CD4-positive, alpha-beta T cell (primary cell): ENCODE measurements at regions not wholly inside any gene's neighbourhood (a gene's known extent, or its start where the extent isn't known, plus 50 kb on each side); places are given as distances from the start of the nearest gene placed in this dataset.

Experiments
- ATAC-seq: fragments of 200-7000 bp; cut with Tn5 transposase; one replicate; pipeline ENCODE4 v1.10.0; 2022; ENCODE audit warnings: mild to moderate bottlenecking; ENCODE audit not compliant: poor library complexity
- CTCF ChIA-PET: fragments of 350-600 bp; sonication (Branson Sonifier 250); formaldehyde crosslinking; loops from one replicate; lab custom pipeline; 2021; ENCODE audit warnings: antibody characterized with exemption, inconsistent platforms; lab: Charles Lee
- POLR2A ChIA-PET: fragments of 350-600 bp; sonication (Branson Sonifier 250); formaldehyde crosslinking; loops from one replicate; lab custom pipeline; 2021; ENCODE audit warnings: antibody characterized with exemption, inconsistent platforms; lab: Charles Lee
- DNase-seq, 14 experiments: peaks; one replicate each; pipeline ENCODE4 v3.0.0-alpha.2; 2013 to 2020; ENCODE audit warnings: mixed read lengths in 2 of 14
- H3K27ac ChIP-seq, 2 donors: one replicate each; pipeline versions ENCODE4 v1.5.1 to v1.7.0; 2013; ENCODE audit warnings: low read length in 2 of 2, low read depth in 1 of 2, mild to moderate bottlenecking in 1 of 2
- H3K27me3 ChIP-seq, 2 experiments: 1 replicate in 1 of 2; 2 replicates in 1 of 2; pipeline versions ENCODE4 v1.6.1 to v1.7.0; 2013; ENCODE audit warnings: low read length in 2 of 2, control low read depth in 1 of 2, mild to moderate bottlenecking in 1 of 2, moderate library complexity in 1 of 2; ENCODE audit not compliant: insufficient read depth in 2 of 2, control insufficient read depth in 1 of 2
- H3K36me3 ChIP-seq: one replicate; pipeline ENCODE4 v1.6.1; 2013; ENCODE audit warnings: low read length, control low read depth; ENCODE audit not compliant: insufficient read depth
- H3K4me1 ChIP-seq: one replicate; pipeline ENCODE4 v1.6.1; 2013; ENCODE audit warnings: low read length, control low read depth; ENCODE audit not compliant: insufficient read depth
- H3K4me3 ChIP-seq: one replicate; pipeline ENCODE4 v1.5.1; 2013; ENCODE audit warnings: mild to moderate bottlenecking, low read length, moderate library complexity
- H3K9me3 ChIP-seq, 2 experiments: 1 replicate in 1 of 2; 2 replicates in 1 of 2; pipeline versions ENCODE4 v1.6.1 to v1.7.0; 2013; ENCODE audit warnings: low read length in 2 of 2, mild to moderate bottlenecking in 2 of 2, control low read depth in 1 of 2, moderate library complexity in 1 of 2; ENCODE audit not compliant: control insufficient read depth in 1 of 2, insufficient read depth in 1 of 2
- H3K27ac Mint-ChIP-seq: one replicate; pipeline ENCODE4 v1.8.0; 2020; ENCODE audit warnings: mixed read lengths
- H3K27me3 Mint-ChIP-seq: one replicate; pipeline ENCODE4 v1.8.0; 2021; ENCODE audit warnings: mixed read lengths
- H3K36me3 Mint-ChIP-seq: one replicate; pipeline ENCODE4 v1.8.0; 2021; ENCODE audit warnings: low read depth, mixed read lengths
- H3K4me1 Mint-ChIP-seq: one replicate; pipeline ENCODE4 v1.8.0; 2021; ENCODE audit warnings: low read depth, mixed read lengths
- H3K4me3 Mint-ChIP-seq: one replicate; pipeline ENCODE4 v1.8.0; 2020; ENCODE audit warnings: mild to moderate bottlenecking, mixed read lengths
- H3K9me3 Mint-ChIP-seq: one replicate; pipeline ENCODE4 v1.8.0; 2020; ENCODE audit warnings: mixed read lengths
- intact Hi-C, 2 experiments: fragments of 100-400 bp; cut with DNase I in 1 of 2; cut with micrococcal nuclease in 1 of 2; formaldehyde crosslinking; loops; one replicate each; pipeline versions ENCODE4 v1.15.1 to v1.9.0; 2023 to 2025; cut with DNase I, micrococcal nuclease
- TF ChIP-seq, protein P1 (sequence below): fragments of 200-600 bp; IDR thresholded peaks from one replicate; pipeline ENCODE4 v1.8.0; 2022; ENCODE audit warnings: antibody characterized with exemption, mild to moderate bottlenecking

- no peak for ATAC-seq
These were observed 577.5 kb downstream of the CD109 start for GRCh38 chr6:74273541-74273940.

GRCh38 chr6:74269600-74269858 is 573.5 kb downstream of the CD109 start:
- H3K4me3 Mint-ChIP-seq: no peak overlapping the region
- TF ChIP-seq, protein P1, sequence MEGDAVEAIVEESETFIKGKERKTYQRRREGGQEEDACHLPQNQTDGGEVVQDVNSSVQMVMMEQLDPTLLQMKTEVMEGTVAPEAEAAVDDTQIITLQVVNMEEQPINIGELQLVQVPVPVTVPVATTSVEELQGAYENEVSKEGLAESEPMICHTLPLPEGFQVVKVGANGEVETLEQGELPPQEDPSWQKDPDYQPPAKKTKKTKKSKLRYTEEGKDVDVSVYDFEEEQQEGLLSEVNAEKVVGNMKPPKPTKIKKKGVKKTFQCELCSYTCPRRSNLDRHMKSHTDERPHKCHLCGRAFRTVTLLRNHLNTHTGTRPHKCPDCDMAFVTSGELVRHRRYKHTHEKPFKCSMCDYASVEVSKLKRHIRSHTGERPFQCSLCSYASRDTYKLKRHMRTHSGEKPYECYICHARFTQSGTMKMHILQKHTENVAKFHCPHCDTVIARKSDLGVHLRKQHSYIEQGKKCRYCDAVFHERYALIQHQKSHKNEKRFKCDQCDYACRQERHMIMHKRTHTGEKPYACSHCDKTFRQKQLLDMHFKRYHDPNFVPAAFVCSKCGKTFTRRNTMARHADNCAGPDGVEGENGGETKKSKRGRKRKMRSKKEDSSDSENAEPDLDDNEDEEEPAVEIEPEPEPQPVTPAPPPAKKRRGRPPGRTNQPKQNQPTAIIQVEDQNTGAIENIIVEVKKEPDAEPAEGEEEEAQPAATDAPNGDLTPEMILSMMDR: no peak
- H3K27me3 Mint-ChIP-seq: no peaks in the 10 kb centered on the region
- Histone ChIP-seq H3K27me3 (no peaks in the 10 kb centered on the region), H3K4me1 (no peaks in the 10 kb centered on the region), H3K36me3 (no peaks in the 10 kb centered on the region), H3K4me3 (no peak overlapping the region), H3K27ac (no peak overlapping the region), H3K9me3 (peaks cover 0 to 1% of the 10 kb centered on the region in 2 experiments)
- DNase-seq (no peak), ATAC-seq (no peak)
- no peaks in the 10 kb centered on the region for H3K4me1 Mint-ChIP-seq
- H3K9me3 Mint-ChIP-seq: no peaks in the 10 kb centered on the region
- H3K36me3 Mint-ChIP-seq: no peaks in the 10 kb centered on the region
- CTCF ChIA-PET: no interaction called here
- intact Hi-C loops: no loop called here
- H3K27ac Mint-ChIP-seq: no peak overlapping the region
- POLR2A ChIA-PET: no interaction called here

More at GRCh38 chr6:74273541-74273940, 577.5 kb downstream of the CD109 start:
- Mint-ChIP-seq H3K27me3 (no peaks in the 10 kb centered on the region), H3K36me3 (no peaks in the 10 kb centered on the region), H3K27ac (no peak overlapping the region), H3K9me3 (no peaks in the 10 kb centered on the region), H3K4me1 (no peaks in the 10 kb centered on the region), H3K4me3 (no peak overlapping the region)
- CTCF ChIA-PET: interaction anchor here (0.7 kb wide), 1 partner anchor 55 kb away, joined by 3 read pairs; no protein-coding TSS in a partner anchor
- no peaks in the 10 kb centered on the region for H3K4me1 ChIP-seq
- intact Hi-C loops: no loop called here
- no peak for DNase-seq
- no peaks in the 10 kb centered on the region for H3K27me3 ChIP-seq
- peaks cover 0 to 5% of the 10 kb centered on the region in 2 experiments for H3K9me3 ChIP-seq
- H3K27ac ChIP-seq: no peak overlapping the region
- H3K4me3 ChIP-seq: no peak overlapping the region
- H3K36me3 ChIP-seq: no peaks in the 10 kb centered on the region
- POLR2A ChIA-PET: no interaction called here
- TF ChIP-seq, protein P1: no peak

DNA sequence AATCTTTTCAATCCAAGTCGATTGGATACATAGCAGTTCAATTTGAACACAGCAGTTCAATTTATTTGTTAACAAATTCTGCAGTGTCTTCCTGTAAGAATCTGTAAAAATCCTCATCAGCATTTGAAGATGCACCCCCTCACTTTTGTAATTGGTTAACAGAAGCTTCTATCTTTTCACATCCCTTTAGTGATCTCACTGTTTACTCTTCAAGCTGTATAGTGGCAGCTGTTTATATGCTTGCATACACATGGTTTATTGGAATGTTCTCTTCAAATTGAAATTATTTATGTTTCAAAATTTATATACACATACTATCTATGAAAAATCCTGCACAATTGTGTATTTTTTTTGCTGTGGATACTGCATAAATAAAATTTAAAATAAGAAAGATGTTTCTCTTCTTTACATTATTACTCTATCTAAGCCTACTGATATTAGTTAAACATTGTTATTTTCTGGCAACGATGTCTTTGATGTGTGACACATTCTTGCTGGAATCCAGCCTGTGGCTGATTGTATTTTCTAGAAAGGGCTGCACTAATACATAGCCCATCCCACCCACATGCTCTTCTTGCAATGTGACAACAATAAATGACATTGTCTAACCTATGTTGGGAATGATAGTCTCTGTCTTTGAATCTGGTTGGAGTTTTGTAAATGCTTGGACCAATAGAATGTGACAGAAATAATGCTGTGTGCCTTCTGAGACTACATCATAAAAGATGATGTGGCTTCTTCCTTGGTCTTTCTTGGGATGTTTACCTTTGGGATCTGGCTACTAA is 573.0 kb downstream of the CD109 start:
- CTCF ChIA-PET: no interaction called here
- Mint-ChIP-seq H3K4me3 (no peak overlapping the region), H3K4me1 (no peaks in the 10 kb centered on the region), H3K27ac (no peak overlapping the region), H3K36me3 (no peaks in the 10 kb centered on the region), H3K9me3 (no peaks in the 10 kb centered on the region), H3K27me3 (no peaks in the 10 kb centered on the region)
- intact Hi-C loops: no loop called here
- no peaks in the 10 kb centered on the region for H3K27me3 ChIP-seq
- no peak overlapping the region for H3K27ac ChIP-seq
- H3K36me3 ChIP-seq: no peaks in the 10 kb centered on the region
- H3K4me3 ChIP-seq: no peak overlapping the region
- TF ChIP-seq, protein P1: no peak
- no peak for ATAC-seq
- POLR2A ChIA-PET: no interaction called here
- H3K4me1 ChIP-seq: no peaks in the 10 kb centered on the region
- no peak for DNase-seq
- H3K9me3 ChIP-seq: no peaks in the 10 kb centered on the region
